HL-60 (cell line): ENCODE measurements at regions not wholly inside any gene's neighbourhood (a gene's known extent, or its start where the extent isn't known, plus 50 kb on each side); places are given as distances from the start of the nearest gene placed in this dataset.

Experiments used
- DNase-seq, 2 experiments: peaks; one replicate each; pipeline ENCODE4 v3.0.0-alpha.2; 2010 to 2020; ENCODE audit warnings: low read depth in 1 of 2, low spot score in 1 of 2
- H3K27ac ChIP-seq: fragments of 250-450 bp; sonication (Bioruptor Pico); replicated peaks from 2 replicates; pipeline ENCODE4 v1.5.1; 2020; ENCODE audit warnings: mild to moderate bottlenecking, moderate library complexity
- H3K27me3 ChIP-seq: fragments of 250-450 bp; sonication (Bioruptor Pico); 2 replicates; pipeline ENCODE4 v1.5.1; 2021; ENCODE audit warnings: mild to moderate bottlenecking, moderate library complexity; ENCODE audit not compliant: insufficient read depth, poor library complexity, severe bottlenecking
- H3K4me3 ChIP-seq: replicated peaks from 2 replicates; pipeline ENCODE4 v1.5.1; 2011; ENCODE audit warnings: mild to moderate bottlenecking, control low read depth, low read length; ENCODE audit not compliant: insufficient read depth
- GABPA ChIP-seq: IDR thresholded peaks from 2 replicates; pipeline ENCODE4 v1.6.1; 2012; ENCODE audit warnings: low read depth
- POLR2AphosphoS5 ChIP-seq: IDR thresholded peaks from 2 replicates; pipeline ENCODE4 v1.6.1; 2012; ENCODE audit warnings: low read depth
- SPI1 ChIP-seq: IDR thresholded peaks from 2 replicates; pipeline ENCODE4 v1.6.1; 2012; ENCODE audit warnings: low read depth, mild to moderate bottlenecking, borderline replicate concordance
- TF ChIP-seq, protein P1 (sequence below): IDR thresholded peaks from 2 replicates; pipeline ENCODE4 v1.6.1; 2012; ENCODE audit warnings: low read depth; ENCODE audit not compliant: insufficient replicate concordance
- TF ChIP-seq, protein P2 (sequence below): IDR thresholded peaks from one replicate; pipeline ENCODE4 v1.5.1; 2011; ENCODE audit warnings: low read length, control low read depth, inconsistent platforms; ENCODE audit not compliant: insufficient read depth

DNA sequence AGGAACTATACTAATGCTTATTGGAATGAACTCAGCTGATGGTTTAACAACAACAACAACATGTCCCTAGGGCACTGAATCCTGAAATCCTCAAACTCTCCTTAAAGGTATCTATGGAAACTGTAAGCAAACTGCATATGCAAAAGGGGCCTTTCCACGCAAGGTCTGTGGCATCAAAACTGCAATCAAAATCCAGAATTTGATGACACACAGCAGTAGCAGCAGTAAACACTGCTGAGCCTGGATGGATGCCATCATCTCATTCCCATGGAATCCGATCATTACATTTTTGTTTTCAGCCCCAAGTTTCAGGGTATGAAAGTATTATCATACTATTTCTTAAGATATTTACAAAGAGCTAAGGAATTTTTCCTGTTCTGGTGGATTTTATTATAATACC lies 399.7 kb downstream of the VPS13C start:
- TF ChIP-seq SPI1 = no peak
- TF ChIP-seq GABPA = no peak
- TF ChIP-seq, protein P1, sequence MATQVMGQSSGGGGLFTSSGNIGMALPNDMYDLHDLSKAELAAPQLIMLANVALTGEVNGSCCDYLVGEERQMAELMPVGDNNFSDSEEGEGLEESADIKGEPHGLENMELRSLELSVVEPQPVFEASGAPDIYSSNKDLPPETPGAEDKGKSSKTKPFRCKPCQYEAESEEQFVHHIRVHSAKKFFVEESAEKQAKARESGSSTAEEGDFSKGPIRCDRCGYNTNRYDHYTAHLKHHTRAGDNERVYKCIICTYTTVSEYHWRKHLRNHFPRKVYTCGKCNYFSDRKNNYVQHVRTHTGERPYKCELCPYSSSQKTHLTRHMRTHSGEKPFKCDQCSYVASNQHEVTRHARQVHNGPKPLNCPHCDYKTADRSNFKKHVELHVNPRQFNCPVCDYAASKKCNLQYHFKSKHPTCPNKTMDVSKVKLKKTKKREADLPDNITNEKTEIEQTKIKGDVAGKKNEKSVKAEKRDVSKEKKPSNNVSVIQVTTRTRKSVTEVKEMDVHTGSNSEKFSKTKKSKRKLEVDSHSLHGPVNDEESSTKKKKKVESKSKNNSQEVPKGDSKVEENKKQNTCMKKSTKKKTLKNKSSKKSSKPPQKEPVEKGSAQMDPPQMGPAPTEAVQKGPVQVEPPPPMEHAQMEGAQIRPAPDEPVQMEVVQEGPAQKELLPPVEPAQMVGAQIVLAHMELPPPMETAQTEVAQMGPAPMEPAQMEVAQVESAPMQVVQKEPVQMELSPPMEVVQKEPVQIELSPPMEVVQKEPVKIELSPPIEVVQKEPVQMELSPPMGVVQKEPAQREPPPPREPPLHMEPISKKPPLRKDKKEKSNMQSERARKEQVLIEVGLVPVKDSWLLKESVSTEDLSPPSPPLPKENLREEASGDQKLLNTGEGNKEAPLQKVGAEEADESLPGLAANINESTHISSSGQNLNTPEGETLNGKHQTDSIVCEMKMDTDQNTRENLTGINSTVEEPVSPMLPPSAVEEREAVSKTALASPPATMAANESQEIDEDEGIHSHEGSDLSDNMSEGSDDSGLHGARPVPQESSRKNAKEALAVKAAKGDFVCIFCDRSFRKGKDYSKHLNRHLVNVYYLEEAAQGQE = no peak
- TF ChIP-seq, protein P2, sequence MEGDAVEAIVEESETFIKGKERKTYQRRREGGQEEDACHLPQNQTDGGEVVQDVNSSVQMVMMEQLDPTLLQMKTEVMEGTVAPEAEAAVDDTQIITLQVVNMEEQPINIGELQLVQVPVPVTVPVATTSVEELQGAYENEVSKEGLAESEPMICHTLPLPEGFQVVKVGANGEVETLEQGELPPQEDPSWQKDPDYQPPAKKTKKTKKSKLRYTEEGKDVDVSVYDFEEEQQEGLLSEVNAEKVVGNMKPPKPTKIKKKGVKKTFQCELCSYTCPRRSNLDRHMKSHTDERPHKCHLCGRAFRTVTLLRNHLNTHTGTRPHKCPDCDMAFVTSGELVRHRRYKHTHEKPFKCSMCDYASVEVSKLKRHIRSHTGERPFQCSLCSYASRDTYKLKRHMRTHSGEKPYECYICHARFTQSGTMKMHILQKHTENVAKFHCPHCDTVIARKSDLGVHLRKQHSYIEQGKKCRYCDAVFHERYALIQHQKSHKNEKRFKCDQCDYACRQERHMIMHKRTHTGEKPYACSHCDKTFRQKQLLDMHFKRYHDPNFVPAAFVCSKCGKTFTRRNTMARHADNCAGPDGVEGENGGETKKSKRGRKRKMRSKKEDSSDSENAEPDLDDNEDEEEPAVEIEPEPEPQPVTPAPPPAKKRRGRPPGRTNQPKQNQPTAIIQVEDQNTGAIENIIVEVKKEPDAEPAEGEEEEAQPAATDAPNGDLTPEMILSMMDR = no peak
- TF ChIP-seq POLR2AphosphoS5 = no peak
- Histone ChIP-seq H3K27me3 (no peaks in the 10 kb centered on the region), H3K27ac (no peak overlapping the region), H3K4me3 (no peak overlapping the region)
- DNase-seq = no peak

DNA sequence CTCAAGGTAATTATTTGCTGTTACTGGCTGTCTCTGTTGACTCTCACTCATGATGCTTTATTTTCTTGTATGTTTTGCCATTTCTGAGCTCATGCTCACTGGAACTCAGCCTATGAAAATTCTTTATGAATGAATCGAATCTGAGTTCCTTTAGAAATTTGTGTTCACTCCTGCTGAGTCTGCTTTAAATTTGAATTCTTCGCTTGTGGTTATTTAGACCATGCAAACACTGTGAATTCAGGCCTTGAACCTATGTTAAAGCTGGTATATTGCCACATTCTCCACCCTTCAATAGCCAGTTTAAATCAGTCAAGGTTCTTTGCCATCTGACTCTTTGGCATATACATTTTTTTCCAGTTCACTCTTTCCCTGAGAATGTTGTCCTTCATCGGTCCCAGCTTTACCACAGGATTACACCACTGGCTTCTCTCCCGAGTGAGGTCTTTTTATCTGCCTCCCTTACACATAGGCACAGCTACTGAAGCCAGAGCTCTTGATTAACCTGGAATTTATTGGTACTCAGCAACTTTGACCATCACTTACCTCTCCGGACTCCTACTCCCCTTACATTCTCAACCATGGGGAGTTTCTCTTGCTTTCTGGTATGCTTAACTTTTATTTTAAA lies 400.6 kb downstream of the VPS13C start:
- Histone ChIP-seq H3K4me3 (no peak overlapping the region), H3K27ac (no peak overlapping the region), H3K27me3 (no peaks in the 10 kb centered on the region)
- no peak for DNase-seq
- TF ChIP-seq, protein P1 = no peak

DNA sequence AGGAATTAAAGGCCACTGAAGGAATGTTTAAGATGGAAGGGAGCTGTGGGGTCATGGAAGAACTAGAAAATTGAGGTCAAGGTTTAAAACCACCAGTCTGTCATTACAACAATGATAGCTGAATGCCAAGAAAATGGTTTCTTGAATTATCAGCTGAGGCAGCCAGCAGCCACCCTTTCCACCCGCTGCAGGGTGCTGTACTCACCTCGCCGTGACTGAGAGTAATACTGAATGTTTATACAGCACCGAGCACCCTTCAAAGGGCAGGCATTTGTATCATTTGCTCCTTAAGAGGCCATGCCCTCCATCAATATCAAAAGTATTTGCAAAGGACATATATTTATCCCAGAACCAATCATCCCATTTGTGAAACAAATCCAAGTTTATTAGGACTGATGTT lies 402.8 kb downstream of the VPS13C start:
- H3K27ac ChIP-seq = no peak overlapping the region
- TF ChIP-seq GABPA (no peak), SPI1 (no peak), POLR2AphosphoS5 (no peak)
- TF ChIP-seq, protein P1 = no peak
- TF ChIP-seq, protein P2 = no peak
- DNase-seq = no peak
- H3K4me3 ChIP-seq = no peak overlapping the region
- H3K27me3 ChIP-seq = no peaks in the 10 kb centered on the region

DNA sequence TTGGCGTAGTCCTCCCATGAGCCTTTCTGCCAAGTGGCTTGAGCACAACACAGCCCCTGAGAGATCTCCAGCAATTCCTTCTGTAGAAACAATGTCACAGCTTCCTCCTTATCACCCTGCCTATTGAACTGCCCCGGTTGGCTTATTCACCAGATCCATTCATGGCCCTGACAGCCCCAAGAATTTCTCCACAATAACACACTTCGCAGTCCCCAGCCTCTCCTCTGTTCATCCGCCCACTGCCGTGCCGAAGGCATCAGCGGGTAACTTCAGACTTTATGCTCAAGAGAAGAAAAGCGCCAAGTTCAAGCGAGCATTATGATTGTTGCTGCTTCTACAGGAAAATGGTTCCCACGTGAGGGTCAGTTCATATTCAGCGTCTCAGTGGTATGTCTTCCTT lies 403.9 kb downstream of the VPS13C start:
- no peaks in the 10 kb centered on the region for H3K27me3 ChIP-seq
- H3K27ac ChIP-seq = no peak overlapping the region
- DNase-seq = no peak
- no peak overlapping the region for H3K4me3 ChIP-seq
- TF ChIP-seq, protein P2 = no peak
- TF ChIP-seq, protein P1 = no peak
- TF ChIP-seq POLR2AphosphoS5 = no peak
- no peak for TF ChIP-seq GABPA
- no peak for TF ChIP-seq SPI1
